Cerebellar cortex (tissue), 1 donor: ENCODE measurements at regions not wholly inside any gene's neighbourhood (a gene's known extent, or its start where the extent isn't known, plus 50 kb on each side); places are given as distances from the start of the nearest gene placed in this dataset.
A peak's percentile ranks its signal among the peaks of the same experiment; 100 is the strongest.
"Not testable (repeated sequence)": the region's sequence is repeated elsewhere in the genome, so short reads cannot be mapped to it uniquely, and the experiment has no call there.

Experiments
- DNase-seq: peaks from one replicate; pipeline ENCODE4 v3.0.0-alpha.2; 2015; ENCODE audit warnings: low spot score

DNA sequence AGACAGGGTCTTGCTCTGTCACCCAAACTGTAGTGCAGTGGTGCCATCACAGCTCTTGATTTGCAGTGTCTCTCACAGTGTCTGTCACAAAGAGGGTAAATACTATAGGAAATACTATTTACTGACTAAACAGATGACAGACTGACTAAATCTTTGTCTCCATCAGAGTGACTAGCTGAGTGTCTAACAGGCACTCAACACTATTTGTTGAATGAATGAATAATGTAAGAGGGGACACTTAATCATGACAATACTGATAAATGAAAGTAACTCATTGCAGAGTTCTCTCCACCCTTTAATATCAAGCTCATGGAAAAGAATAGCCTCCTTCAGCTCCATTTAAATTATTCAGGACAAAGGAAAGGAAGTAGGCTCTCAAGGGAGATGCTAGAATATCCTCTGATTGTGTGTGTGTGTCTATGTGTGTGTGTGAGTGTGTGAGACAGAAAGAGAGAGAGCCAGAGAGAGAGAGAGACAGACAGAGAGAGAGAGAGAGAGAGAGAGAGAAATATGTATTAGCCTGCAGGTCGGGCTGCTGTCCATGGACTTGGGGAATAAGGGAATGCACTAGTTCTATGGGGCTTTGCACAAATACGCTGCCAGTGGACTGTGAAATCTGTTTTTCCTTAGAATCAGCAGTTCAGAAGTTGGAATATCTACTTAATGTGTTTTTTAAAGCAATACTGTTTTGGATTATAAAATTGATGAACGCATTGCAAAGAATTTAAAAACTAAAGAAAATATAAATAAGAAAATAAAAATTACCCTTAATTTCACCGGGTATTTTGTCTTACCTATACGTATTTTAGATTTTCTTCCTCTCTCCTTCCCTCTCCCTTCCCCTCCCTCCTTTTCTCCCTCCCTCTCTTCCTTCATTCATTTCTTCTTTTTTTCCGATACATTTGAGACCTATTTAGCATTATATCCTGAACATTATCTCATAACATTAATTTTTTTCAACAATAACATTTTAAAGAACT lies 132.9 kb upstream of the LRIG1 start:
- DNase-seq: no peak

- DNase-seq: no peak
These were observed 137.9 kb upstream of the LRIG1 start for GRCh38 chr3:66638717-66639116.

GRCh38 chr3:66639809-66640356 lies 139.1 kb upstream of the LRIG1 start:
- DNase-seq: no peak

GRCh38 chr3:66642019-66642418 lies 141.2 kb upstream of the LRIG1 start:
- DNase-seq: no peak

DNA sequence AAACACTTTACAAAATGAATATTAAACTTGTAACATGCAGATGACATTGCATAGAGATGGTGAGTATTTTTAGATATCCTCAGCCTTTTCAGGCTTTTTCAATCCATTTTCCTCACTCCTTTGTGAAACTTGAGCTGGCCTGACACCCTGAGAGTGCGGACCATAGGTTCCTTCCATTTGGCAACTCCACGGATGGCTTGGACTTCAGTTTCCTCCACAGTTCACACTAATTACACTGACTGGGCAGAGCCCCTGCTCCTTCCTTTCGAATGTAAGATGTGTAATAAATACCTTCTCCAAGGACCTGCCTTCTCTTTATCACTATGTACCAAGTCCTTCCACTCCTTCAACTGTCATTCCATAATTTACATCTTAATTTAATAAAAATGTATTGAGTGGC lies 141.7 kb upstream of the LRIG1 start:
- DNase-seq: no peak

DNA sequence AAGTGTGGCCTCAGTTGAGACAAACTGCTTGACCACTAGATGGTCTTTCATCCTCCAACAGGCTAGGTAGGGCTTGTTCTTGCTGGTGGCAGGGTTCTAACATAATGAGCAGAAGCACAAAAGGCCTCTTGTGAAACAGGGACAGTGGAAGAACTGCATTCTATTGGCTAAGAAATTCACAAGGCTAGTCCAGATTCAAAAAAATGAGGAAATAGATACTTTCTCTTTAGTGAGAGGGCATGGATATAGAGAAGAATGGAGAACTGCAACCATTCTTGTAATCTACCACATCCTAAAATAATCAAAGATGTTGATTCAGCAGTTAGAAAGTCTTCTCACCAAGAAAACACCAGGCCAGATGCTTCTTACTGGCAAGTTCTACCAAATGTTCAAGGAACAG lies 143.7 kb upstream of the LRIG1 start:
- no peak for DNase-seq

GRCh38 chr3:66648975-66649374 lies 148.2 kb upstream of the LRIG1 start:
- no peak for DNase-seq

- not testable (repeated sequence) for DNase-seq
These were observed 150.7 kb upstream of the LRIG1 start for GRCh38 chr3:66651520-66651919.

- not testable (repeated sequence) for DNase-seq
These were observed 151.3 kb upstream of the LRIG1 start for GRCh38 chr3:66652100-66652499.

DNA sequence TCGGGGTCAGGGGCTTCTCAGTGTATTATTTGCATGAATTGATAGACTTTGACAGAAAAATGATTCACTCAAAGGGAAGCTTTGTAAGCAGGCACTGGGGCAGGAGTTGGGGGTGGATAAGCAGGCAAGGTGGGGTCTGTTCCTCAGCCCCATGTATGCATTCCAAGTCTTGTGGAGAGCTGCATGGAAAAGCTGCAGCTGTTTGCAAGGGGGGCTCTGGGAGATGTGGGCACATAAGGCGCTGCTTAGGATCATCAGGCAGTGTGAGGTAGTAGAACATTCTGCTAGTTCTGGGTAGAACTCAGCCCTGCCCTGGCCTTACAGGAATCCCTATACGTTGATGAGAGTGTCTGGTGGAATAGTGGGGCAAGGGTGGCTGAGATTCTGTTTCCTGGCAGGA lies 154.2 kb upstream of the LRIG1 start:
- no peak for DNase-seq

- no peak for DNase-seq
These were observed 154.8 kb upstream of the LRIG1 start for GRCh38 chr3:66655671-66656070.

GRCh38 chr3:66656609-66657008 lies 155.8 kb upstream of the LRIG1 start:
- DNase-seq: no peak

DNA sequence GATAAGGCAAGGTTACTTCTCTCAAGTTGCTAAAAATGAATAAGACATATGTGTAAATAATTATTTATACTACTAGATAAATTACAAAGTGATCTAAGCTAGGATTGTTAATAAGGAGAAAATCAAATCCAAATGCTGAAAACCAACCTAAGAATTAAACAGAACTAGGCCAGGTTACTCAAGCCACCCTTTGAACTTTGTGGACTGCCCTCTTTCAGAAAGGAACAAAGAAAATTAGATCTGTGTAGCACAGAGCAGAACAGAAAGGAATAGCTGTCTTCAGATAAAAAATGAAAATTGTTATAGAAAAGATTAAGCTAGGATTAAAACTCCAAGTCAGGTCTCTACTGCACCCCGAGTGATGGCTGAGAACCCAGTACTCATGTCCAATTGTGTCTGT lies 158.2 kb upstream of the LRIG1 start:
- no peak for DNase-seq

GRCh38 chr3:66661628-66662027 lies 160.8 kb upstream of the LRIG1 start:
- no peak for DNase-seq

- no peak for DNase-seq
These were observed 162.1 kb upstream of the LRIG1 start for GRCh38 chr3:66662894-66663293.

- peak; percentile 74 for DNase-seq
These were observed 164.3 kb upstream of the LRIG1 start for GRCh38 chr3:66665021-66665695.

- no peak for DNase-seq
These were observed 165.5 kb upstream of the LRIG1 start for GRCh38 chr3:66666362-66666761.

- no peak for DNase-seq
These were observed 166.4 kb upstream of the LRIG1 start for GRCh38 chr3:66667263-66667662.

- no peak for DNase-seq
These were observed 170.5 kb upstream of the LRIG1 start for GRCh38 chr3:66671291-66671690.

GRCh38 chr3:66672830-66673229 lies 172.0 kb upstream of the LRIG1 start:
- no peak for DNase-seq

DNA sequence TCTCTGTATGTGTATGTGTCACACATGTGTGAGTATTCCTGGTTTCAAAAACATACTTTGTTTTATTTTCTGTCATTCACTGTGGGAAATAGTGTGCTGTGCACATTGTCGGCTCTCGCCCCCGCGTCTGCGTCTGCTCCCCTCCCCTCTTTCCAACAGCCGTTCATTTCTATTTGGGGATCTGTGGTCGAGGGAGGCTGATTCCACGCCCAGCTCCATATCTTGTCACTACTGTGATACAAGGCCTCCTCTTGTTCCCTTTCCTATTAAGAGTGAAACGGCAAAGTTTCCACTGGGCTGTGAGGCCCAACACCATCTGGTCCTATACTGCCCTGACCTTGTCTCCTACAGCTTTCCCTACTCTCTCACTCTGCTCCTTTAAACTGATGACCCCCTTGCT lies 172.5 kb upstream of the LRIG1 start:
- DNase-seq: no peak

GRCh38 chr3:66675366-66675765 lies 174.5 kb upstream of the LRIG1 start:
- no peak for DNase-seq
